Thyroid gland (tissue), 4 donors: ENCODE measurements at regions not wholly inside any gene's neighbourhood (a gene's known extent, or its start where the extent isn't known, plus 50 kb on each side); places are given as distances from the start of the nearest gene placed in this dataset.

Experiments used
- POLR2A ChIP-seq, 2 donors: fragments of 450-650 bp; IDR thresholded peaks; one replicate each; pipeline ENCODE4 v1.6.1; 2017; ENCODE audit warnings: antibody characterized with exemption in 2 of 2, mild to moderate bottlenecking in 2 of 2, moderate library complexity in 1 of 2
- TF ChIP-seq, protein P1 (sequence below), 6 experiments: fragments of 200-600 bp in 3 of 6; fragments of 450-650 bp in 3 of 6; sonication (generic) in 3 of 6; IDR thresholded peaks; one replicate each; pipeline ENCODE4 v1.5.1; 2016 to 2019; ENCODE audit warnings: antibody characterized with exemption in 6 of 6, mild to moderate bottlenecking in 2 of 6, inconsistent platforms in 1 of 6, moderate library complexity in 1 of 6

DNA sequence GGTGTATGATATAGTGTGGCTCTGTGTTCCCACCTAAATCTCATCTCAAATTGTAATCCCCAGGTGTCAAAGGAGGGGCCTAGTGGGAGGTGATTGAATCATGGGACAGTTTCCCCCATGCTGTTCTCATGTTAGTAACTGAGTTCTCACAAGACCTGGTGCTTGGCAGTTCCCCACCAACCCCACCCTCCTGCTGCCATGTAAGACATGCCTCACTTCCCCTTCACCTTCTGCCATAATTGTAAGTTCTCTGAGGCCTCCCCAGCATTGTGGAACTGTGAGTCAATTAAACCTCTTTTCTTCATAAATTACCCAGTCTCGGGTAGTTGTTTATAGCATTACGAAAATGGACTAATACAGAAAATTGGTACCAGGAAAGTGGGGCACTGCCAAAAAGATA, 1705.3 kb downstream of the NCAM2 start:
- no peak for TF ChIP-seq POLR2A (IDR thresholded peaks at IDR 0.05)
- TF ChIP-seq, protein P1, sequence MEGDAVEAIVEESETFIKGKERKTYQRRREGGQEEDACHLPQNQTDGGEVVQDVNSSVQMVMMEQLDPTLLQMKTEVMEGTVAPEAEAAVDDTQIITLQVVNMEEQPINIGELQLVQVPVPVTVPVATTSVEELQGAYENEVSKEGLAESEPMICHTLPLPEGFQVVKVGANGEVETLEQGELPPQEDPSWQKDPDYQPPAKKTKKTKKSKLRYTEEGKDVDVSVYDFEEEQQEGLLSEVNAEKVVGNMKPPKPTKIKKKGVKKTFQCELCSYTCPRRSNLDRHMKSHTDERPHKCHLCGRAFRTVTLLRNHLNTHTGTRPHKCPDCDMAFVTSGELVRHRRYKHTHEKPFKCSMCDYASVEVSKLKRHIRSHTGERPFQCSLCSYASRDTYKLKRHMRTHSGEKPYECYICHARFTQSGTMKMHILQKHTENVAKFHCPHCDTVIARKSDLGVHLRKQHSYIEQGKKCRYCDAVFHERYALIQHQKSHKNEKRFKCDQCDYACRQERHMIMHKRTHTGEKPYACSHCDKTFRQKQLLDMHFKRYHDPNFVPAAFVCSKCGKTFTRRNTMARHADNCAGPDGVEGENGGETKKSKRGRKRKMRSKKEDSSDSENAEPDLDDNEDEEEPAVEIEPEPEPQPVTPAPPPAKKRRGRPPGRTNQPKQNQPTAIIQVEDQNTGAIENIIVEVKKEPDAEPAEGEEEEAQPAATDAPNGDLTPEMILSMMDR (IDR thresholded peaks at IDR 0.05): no peak
